Activated CD8-positive, alpha-beta T cell treated with anti-CD3 and anti-CD28 coated beads for 36 hours (primary cell): ENCODE measurements at regions not wholly inside any gene's neighbourhood (a gene's known extent, or its start where the extent isn't known, plus 50 kb on each side); places are given as distances from the start of the nearest gene placed in this dataset.

Experiments
- ATAC-seq: fragments of 200-7000 bp; cut with Tn5 transposase; one replicate; pipeline ENCODE4 v1.10.0; 2021; ENCODE audit warnings: mild to moderate bottlenecking, moderate library complexity
- CTCF ChIA-PET: fragments of 350-600 bp; sonication (Branson Sonifier 250); formaldehyde crosslinking; loops from one replicate; lab custom pipeline; 2021; ENCODE audit warnings: antibody characterized with exemption; lab: Charles Lee
- POLR2A ChIA-PET: fragments of 350-600 bp; sonication (Branson Sonifier 250); formaldehyde crosslinking; loops from one replicate; lab custom pipeline; 2021; ENCODE audit warnings: antibody characterized with exemption; lab: Charles Lee
- DNase-seq: peaks from one replicate; pipeline ENCODE4 v3.0.0-alpha.2; 2020
- H3K27ac Mint-ChIP-seq: one replicate; pipeline ENCODE4 v1.8.0; 2021; ENCODE audit warnings: mild to moderate bottlenecking, mixed read lengths
- H3K27me3 Mint-ChIP-seq: one replicate; pipeline ENCODE4 v1.8.0; 2021; ENCODE audit warnings: mixed read lengths
- H3K36me3 Mint-ChIP-seq: one replicate; pipeline ENCODE4 v1.8.0; 2021; ENCODE audit warnings: low read depth, mixed read lengths
- H3K4me1 Mint-ChIP-seq: one replicate; pipeline ENCODE4 v1.8.0; 2021; ENCODE audit warnings: low read depth, mixed read lengths
- H3K4me3 Mint-ChIP-seq: one replicate; pipeline ENCODE4 v1.8.0; 2021; ENCODE audit warnings: mild to moderate bottlenecking, moderate library complexity, mixed read lengths
- H3K9me3 Mint-ChIP-seq: one replicate; pipeline ENCODE4 v1.8.0; 2021; ENCODE audit warnings: mixed read lengths
- CTCF ChIP-seq: fragments of 200-600 bp; IDR thresholded peaks from one replicate; pipeline ENCODE4 v1.8.0; 2022; ENCODE audit warnings: antibody characterized with exemption, mild to moderate bottlenecking
- intact Hi-C: fragments of 100-400 bp; cut with micrococcal nuclease; formaldehyde crosslinking; loops from one replicate; pipeline ENCODE4 v1.10.0; 2022

- Mint-ChIP-seq H3K27me3 (no peaks in the 10 kb centered on the region), H3K9me3 (no peaks in the 10 kb centered on the region), H3K4me1 (no peaks in the 10 kb centered on the region), H3K36me3 (no peaks in the 10 kb centered on the region), H3K4me3 (no peak overlapping the region), H3K27ac (no peak overlapping the region)
- ChIA-PET CTCF (no interaction called here), POLR2A (no interaction called here)
- intact Hi-C loops = no loop called here
- ATAC-seq (no peak), DNase-seq (no peak)
- TF ChIP-seq CTCF = no peak
These were observed 233.4 kb upstream of the SPRY2 start for GRCh38 chr13:80574113-80574850.

GRCh38 chr13:80572923-80573316 is 232.0 kb upstream of the SPRY2 start:
- no peaks in the 10 kb centered on the region for H3K9me3 Mint-ChIP-seq
- H3K27ac Mint-ChIP-seq = no peak overlapping the region
- intact Hi-C loops = no loop called here
- ChIA-PET CTCF (interaction anchor here (0.7 kb wide), 1 partner anchor 979 kb away, joined by 3 read pairs; no protein-coding TSS in a partner anchor), POLR2A (no interaction called here)
- no peaks in the 10 kb centered on the region for H3K4me1 Mint-ChIP-seq
- no peaks in the 10 kb centered on the region for H3K27me3 Mint-ChIP-seq
- DNase-seq (no peak), ATAC-seq (no peak)
- no peak for TF ChIP-seq CTCF
- H3K36me3 Mint-ChIP-seq = no peaks in the 10 kb centered on the region
- H3K4me3 Mint-ChIP-seq = no peak overlapping the region

GRCh38 chr13:80572308-80572922 is 231.5 kb upstream of the SPRY2 start:
- Mint-ChIP-seq H3K4me3 (no peak overlapping the region), H3K4me1 (no peaks in the 10 kb centered on the region), H3K36me3 (no peaks in the 10 kb centered on the region), H3K9me3 (no peaks in the 10 kb centered on the region), H3K27me3 (no peaks in the 10 kb centered on the region), H3K27ac (no peak overlapping the region)
- ChIA-PET CTCF (interaction anchor here (0.7 kb wide), 1 partner anchor 979 kb away, joined by 3 read pairs; no protein-coding TSS in a partner anchor), POLR2A (no interaction called here)
- TF ChIP-seq CTCF = no peak
- ATAC-seq (no peak), DNase-seq (no peak)
- intact Hi-C loops = no loop called here

- intact Hi-C loops = no loop called here
- H3K27me3 Mint-ChIP-seq = no peaks in the 10 kb centered on the region
- no peak for TF ChIP-seq CTCF
- H3K4me3 Mint-ChIP-seq = no peak overlapping the region
- H3K4me1 Mint-ChIP-seq = no peaks in the 10 kb centered on the region
- no peaks in the 10 kb centered on the region for H3K9me3 Mint-ChIP-seq
- POLR2A ChIA-PET = no interaction called here
- DNase-seq (no peak), ATAC-seq (no peak)
- CTCF ChIA-PET = no interaction called here
- no peaks in the 10 kb centered on the region for H3K36me3 Mint-ChIP-seq
- no peak overlapping the region for H3K27ac Mint-ChIP-seq
These were observed 230.7 kb upstream of the SPRY2 start for GRCh38 chr13:80571346-80572307.
